ENCODE measurements at regions not wholly inside any gene's neighbourhood (a gene's known extent, or its start where the extent isn't known, plus 50 kb on each side); places are given as distances from the start of the nearest gene placed in this dataset.
A peak's percentile ranks its signal among the peaks of the same experiment; 100 is the strongest.

DNA sequence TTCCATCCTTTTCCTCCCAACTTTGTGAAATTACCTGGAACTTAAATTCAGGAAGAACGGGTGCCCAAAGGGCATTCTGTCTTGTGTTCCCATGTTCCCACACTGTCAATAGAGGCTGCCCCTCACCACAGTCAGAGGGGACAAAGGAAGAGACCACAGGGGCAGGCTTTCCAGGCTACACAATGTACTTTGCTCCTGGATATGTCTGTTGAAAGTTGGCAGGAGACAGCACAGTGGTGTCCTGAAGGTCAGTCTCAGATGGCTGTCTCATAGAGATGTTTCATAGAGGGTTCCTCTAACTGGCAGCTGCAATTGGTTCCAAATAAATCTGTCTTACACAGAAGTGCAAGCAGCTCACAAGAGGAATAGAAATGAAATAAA, 107.8 kb upstream of the TGFBR2 start:
- TF ChIP-seq, protein P1, sequence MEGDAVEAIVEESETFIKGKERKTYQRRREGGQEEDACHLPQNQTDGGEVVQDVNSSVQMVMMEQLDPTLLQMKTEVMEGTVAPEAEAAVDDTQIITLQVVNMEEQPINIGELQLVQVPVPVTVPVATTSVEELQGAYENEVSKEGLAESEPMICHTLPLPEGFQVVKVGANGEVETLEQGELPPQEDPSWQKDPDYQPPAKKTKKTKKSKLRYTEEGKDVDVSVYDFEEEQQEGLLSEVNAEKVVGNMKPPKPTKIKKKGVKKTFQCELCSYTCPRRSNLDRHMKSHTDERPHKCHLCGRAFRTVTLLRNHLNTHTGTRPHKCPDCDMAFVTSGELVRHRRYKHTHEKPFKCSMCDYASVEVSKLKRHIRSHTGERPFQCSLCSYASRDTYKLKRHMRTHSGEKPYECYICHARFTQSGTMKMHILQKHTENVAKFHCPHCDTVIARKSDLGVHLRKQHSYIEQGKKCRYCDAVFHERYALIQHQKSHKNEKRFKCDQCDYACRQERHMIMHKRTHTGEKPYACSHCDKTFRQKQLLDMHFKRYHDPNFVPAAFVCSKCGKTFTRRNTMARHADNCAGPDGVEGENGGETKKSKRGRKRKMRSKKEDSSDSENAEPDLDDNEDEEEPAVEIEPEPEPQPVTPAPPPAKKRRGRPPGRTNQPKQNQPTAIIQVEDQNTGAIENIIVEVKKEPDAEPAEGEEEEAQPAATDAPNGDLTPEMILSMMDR (IDR thresholded peaks at IDR 0.05) = no peak
- intact Hi-C loops (cut with micrococcal nuclease) = no loop called here
- Mint-ChIP-seq H3K36me3 (ENCODE audit: low read depth) (no peaks in the 10 kb centered on the region), H3K27me3 (no peaks in the 10 kb centered on the region), H3K4me1 (ENCODE audit: low read depth) (peaks cover 54% of the 10 kb centered on the region), H3K4me3 (no peak overlapping the region), H3K27ac (no peak overlapping the region), H3K9me3 (no peaks in the 10 kb centered on the region)
- no peak for DNase-seq
- CTCF ChIA-PET = no interaction called here
- POLR2A ChIA-PET = interaction anchor here (1.4 kb wide), 1 partner anchor 21 kb away, joined by 3 read pairs; no protein-coding TSS in a partner anchor
- ATAC-seq = no peak

DNA sequence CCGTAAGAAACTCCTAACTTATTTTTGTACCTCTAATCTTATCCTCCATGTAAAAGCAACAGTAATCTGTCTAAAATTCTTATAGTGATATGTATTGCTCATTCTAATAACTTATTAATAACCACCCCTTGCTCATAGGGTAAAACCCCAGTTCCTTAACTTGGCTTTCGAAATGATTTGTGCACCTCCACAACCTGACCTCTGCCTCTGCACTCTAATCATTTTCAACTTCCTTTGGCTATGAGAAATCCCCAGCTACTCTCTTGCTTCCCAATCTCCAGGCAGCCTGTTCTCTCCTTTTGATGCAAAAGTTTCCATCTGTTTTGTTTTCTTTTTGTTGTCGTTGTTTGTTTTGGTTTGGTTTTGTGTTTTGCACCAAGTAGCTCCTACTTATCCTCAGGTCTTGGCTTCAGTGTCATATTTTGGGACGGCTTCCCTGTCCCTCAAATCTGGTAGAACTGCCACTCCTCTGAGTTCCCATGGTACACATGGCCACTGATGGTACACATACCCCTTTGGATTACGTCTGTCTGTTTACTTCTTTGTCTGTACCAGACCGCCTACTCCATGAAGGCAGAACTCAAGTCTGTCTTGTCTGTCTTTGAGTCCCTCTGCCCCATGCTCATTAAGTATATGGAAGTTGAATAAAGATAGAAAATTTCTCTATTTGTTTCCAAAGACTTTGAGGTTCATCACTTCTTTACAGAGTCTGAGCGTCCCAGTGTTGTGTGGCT, 105.6 kb upstream of the TGFBR2 start:
- ATAC-seq = peak; percentile 54
- CTCF ChIA-PET = no interaction called here
- Mint-ChIP-seq H3K27ac (peak overlapping the region; percentile 47), H3K9me3 (no peaks in the 10 kb centered on the region), H3K36me3 (ENCODE audit: low read depth) (no peaks in the 10 kb centered on the region), H3K27me3 (no peaks in the 10 kb centered on the region), H3K4me1 (ENCODE audit: low read depth) (peaks cover 45% of the 10 kb centered on the region), H3K4me3 (no peak overlapping the region)
- no peak for DNase-seq
- POLR2A ChIA-PET = interaction anchor here (0.7 kb wide), 1 partner anchor 340 kb away, joined by 4 read pairs; no protein-coding TSS in a partner anchor
- TF ChIP-seq, protein P1 (IDR thresholded peaks at IDR 0.05) = no peak
- intact Hi-C loops (cut with micrococcal nuclease) = loop anchor here (10.0 kb wide), 1 partner anchor 104 kb away; the partner anchor contains the start of gene TGFBR2

DNA sequence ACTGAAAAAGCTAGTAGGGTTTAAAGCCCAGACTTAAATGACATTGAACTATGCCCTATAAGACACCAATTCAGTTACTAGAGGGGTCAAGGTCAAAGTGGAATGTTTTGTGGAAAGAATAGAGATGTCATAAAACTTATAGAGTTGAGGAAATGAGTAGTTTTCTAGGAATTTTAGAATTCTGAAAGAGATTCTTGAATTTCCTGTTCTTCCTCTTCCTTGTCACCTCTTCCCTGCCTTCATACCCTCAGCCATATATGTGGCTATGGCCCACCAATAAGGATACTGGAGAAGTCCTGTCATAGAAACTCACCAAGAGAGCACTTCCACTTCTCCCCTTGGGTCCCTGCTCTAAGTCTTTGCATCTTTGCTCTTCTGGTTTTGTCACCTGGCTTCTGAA, 104.9 kb upstream of the TGFBR2 start:
- H3K27ac Mint-ChIP-seq = no peak overlapping the region
- H3K4me3 Mint-ChIP-seq = no peak overlapping the region
- TF ChIP-seq, protein P1 (IDR thresholded peaks at IDR 0.05) = no peak
- DNase-seq (no peak), ATAC-seq (no peak)
- CTCF ChIA-PET = no interaction called here
- H3K4me1 Mint-ChIP-seq (ENCODE audit: low read depth) = peaks cover 39% of the 10 kb centered on the region
- no peaks in the 10 kb centered on the region for H3K36me3 Mint-ChIP-seq (ENCODE audit: low read depth)
- POLR2A ChIA-PET = no interaction called here
- H3K9me3 Mint-ChIP-seq = no peaks in the 10 kb centered on the region
- intact Hi-C loops (cut with micrococcal nuclease) = loop anchor here (10.0 kb wide), 1 partner anchor 103 kb away; the partner anchor contains the start of gene TGFBR2
- no peaks in the 10 kb centered on the region for H3K27me3 Mint-ChIP-seq

DNA sequence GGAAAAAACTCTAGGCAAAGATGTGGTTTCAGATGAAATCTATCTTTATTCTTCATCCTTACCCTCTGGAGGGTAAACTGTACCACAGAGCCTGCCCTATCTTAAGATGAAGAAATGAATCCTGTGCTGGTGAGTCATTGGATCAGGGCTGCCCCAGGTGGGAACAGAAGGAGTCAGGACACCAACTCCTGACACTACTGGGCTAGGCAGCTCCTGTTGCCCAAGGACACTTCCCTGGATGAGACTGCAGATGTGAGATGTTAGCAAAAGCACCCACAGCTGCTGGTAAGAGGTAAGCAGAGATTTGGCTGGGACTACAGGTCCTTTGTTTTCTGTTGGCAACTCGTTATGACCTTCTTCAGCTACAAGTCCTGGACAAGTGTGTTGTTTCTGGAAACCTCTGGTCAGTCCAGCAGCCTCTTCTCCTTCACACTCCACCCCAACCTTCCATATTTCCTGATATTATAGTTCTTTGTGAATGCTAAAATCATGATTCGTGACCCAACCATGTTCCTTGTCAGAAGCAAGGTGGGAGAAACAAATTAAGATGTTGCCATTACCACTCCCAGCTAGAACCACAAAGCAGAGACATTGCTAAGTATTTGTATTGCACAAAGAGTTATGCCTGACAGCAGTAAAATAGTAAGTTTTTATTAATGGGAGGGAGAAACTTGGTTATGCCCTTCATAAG, 104.2 kb upstream of the TGFBR2 start:
- Mint-ChIP-seq H3K4me1 (ENCODE audit: low read depth) (peaks cover 34% of the 10 kb centered on the region), H3K4me3 (no peak overlapping the region), H3K36me3 (ENCODE audit: low read depth) (no peaks in the 10 kb centered on the region), H3K27me3 (no peaks in the 10 kb centered on the region), H3K9me3 (no peaks in the 10 kb centered on the region), H3K27ac (no peak overlapping the region)
- ATAC-seq = no peak
- TF ChIP-seq, protein P1 (IDR thresholded peaks at IDR 0.05) = no peak
- no peak for DNase-seq
- CTCF ChIA-PET = no interaction called here
- intact Hi-C loops (cut with micrococcal nuclease) = loop anchor here (10.0 kb wide), 1 partner anchor 103 kb away; the partner anchor contains the start of gene TGFBR2
- POLR2A ChIA-PET = no interaction called here

DNA sequence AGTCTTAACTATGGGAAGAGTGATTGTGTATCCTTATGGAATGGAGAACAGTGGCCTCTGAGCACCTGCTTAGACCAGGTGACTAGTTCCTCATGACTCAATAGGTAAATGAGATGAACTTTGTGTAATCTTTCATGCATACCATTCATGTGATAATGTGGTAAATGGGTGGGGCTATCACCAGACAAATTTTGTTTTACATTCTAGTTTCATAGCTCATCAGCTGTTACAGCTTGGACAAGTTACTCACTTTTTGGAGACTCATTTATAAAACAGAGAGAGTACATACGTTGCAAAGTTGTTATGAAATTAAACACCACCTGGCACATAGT, 103.7 kb upstream of the TGFBR2 start:
- Mint-ChIP-seq H3K9me3 (no peaks in the 10 kb centered on the region), H3K27me3 (no peaks in the 10 kb centered on the region), H3K4me3 (no peak overlapping the region), H3K4me1 (ENCODE audit: low read depth) (peaks cover 34% of the 10 kb centered on the region), H3K36me3 (ENCODE audit: low read depth) (no peaks in the 10 kb centered on the region), H3K27ac (no peak overlapping the region)
- peak; percentile 55 for ATAC-seq
- no peak for DNase-seq
- intact Hi-C loops (cut with micrococcal nuclease) = loop anchor here (10.0 kb wide), 1 partner anchor 102 kb away; the partner anchor contains the start of gene TGFBR2
- ChIA-PET CTCF (interaction anchor here (1.1 to 1.9 kb wide), 2 partner anchors 9 to 190 kb away, joined by 3 to 4 read pairs; no protein-coding TSS in a partner anchor), POLR2A (no interaction called here)
- TF ChIP-seq, protein P1 (IDR thresholded peaks at IDR 0.05) = no peak

Measured in activated CD8-positive, alpha-beta T cell treated with anti-CD3 and anti-CD28 coated beads for 36 hours (primary cell).